Fibroblast of lung (primary cell): ENCODE measurements at regions not wholly inside any gene's neighbourhood (a gene's known extent, or its start where the extent isn't known, plus 50 kb on each side); places are given as distances from the start of the nearest gene placed in this dataset.

Experiments used
- CTCF ChIP-seq, 2 donors: IDR thresholded peaks in 1 of 2; conservative IDR thresholded peaks in 1 of 2; 1 replicate in 1 of 2; 2 replicates in 1 of 2; pipeline ENCODE4 v1.5.1; 2011 to 2012; ENCODE audit warnings: low read length in 2 of 2, control low read depth in 1 of 2, inconsistent platforms in 1 of 2, low read depth in 1 of 2, mild to moderate bottlenecking in 1 of 2
- EZH2 ChIP-seq: IDR thresholded peaks from 2 replicates; pipeline ENCODE4 v1.5.1; 2012; ENCODE audit warnings: low read length, control low read depth, mild to moderate bottlenecking; ENCODE audit errors: missing control alignments

GRCh38 chr4:3689006-3689405, 77.2 kb upstream of the ADRA2C start:
- TF ChIP-seq EZH2 (no peak), CTCF (conservative IDR thresholded peaks at IDR 0.05 in 1 of 2, IDR thresholded peaks at IDR 0.05 in 1 of 2; ENCODE audit: low read depth in 1 of 2, low read length in 2 of 2) (no peak)
